ENCODE measurements at regions not wholly inside any gene's neighbourhood (a gene's known extent, or its start where the extent isn't known, plus 50 kb on each side); places are given as distances from the start of the nearest gene placed in this dataset.

DNA sequence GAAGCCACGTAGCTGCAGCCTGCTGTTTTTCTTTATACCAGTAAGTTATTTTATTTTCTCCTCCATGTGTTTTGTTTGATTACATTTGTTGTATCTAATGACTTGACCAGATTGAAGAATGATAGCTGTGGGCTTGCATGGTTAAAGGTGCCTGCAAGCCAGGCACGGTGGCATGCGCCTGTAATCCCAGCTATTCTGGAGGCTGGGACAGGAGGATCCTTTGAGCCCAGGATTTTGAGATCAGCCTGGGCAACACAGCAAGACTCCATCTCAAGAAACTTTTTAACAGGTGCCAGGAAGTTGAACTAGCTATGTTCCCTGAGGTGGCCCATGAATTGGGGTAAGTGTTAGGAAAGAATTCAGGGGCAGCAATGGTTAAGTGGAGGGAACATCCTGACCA is 179.4 kb downstream of the IRS1 start:
- TF ChIP-seq, protein P1, sequence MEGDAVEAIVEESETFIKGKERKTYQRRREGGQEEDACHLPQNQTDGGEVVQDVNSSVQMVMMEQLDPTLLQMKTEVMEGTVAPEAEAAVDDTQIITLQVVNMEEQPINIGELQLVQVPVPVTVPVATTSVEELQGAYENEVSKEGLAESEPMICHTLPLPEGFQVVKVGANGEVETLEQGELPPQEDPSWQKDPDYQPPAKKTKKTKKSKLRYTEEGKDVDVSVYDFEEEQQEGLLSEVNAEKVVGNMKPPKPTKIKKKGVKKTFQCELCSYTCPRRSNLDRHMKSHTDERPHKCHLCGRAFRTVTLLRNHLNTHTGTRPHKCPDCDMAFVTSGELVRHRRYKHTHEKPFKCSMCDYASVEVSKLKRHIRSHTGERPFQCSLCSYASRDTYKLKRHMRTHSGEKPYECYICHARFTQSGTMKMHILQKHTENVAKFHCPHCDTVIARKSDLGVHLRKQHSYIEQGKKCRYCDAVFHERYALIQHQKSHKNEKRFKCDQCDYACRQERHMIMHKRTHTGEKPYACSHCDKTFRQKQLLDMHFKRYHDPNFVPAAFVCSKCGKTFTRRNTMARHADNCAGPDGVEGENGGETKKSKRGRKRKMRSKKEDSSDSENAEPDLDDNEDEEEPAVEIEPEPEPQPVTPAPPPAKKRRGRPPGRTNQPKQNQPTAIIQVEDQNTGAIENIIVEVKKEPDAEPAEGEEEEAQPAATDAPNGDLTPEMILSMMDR (IDR thresholded peaks at IDR 0.05; ENCODE audit: borderline replicate concordance, extremely low read depth, low read length, poor library complexity, severe bottlenecking), result no peak
- TF ChIP-seq EZH2 (IDR thresholded peaks at IDR 0.05; ENCODE audit: borderline replicate concordance, low read depth, low read length, severe bottlenecking), result no peak
